GM19023 (cell line): ENCODE measurements at regions not wholly inside any gene's neighbourhood (a gene's known extent, or its start where the extent isn't known, plus 50 kb on each side); places are given as distances from the start of the nearest gene placed in this dataset.
"Not testable (repeated sequence)": the region's sequence is repeated elsewhere in the genome, so short reads cannot be mapped to it uniquely, and the experiment has no call there.

Experiments
- ATAC-seq: cut with Tn5 transposase; IDR thresholded peaks from one replicate; pipeline ENCODE4 v1.9.1; 2021; ENCODE audit warnings: mild to moderate bottlenecking, moderate library complexity; ENCODE audit not compliant: unreplicated experiment

- no peak for ATAC-seq
Observed at GRCh38 chr11:100576718-100577021, 110.4 kb upstream of the ARHGAP42 start.

GRCh38 chr11:100578831-100579311 is 108.2 kb upstream of the ARHGAP42 start:
- ATAC-seq, result no peak

- ATAC-seq, result no peak
Observed at GRCh38 chr11:100581318-100581717, 105.8 kb upstream of the ARHGAP42 start.

GRCh38 chr11:100584201-100584985 is 102.7 kb upstream of the ARHGAP42 start:
- ATAC-seq, result no peak

- ATAC-seq, result no peak
Observed at GRCh38 chr11:100585728-100586127, 101.4 kb upstream of the ARHGAP42 start.

GRCh38 chr11:100586361-100587101 is 100.6 kb upstream of the ARHGAP42 start:
- no peak for ATAC-seq

GRCh38 chr11:100592619-100593260 is 94.3 kb upstream of the ARHGAP42 start:
- ATAC-seq, result no peak

GRCh38 chr11:100593291-100593690 is 93.8 kb upstream of the ARHGAP42 start:
- ATAC-seq, result no peak

- ATAC-seq, result no peak
Observed at GRCh38 chr11:100594320-100594719, 92.8 kb upstream of the ARHGAP42 start.

GRCh38 chr11:100600941-100601340 is 86.1 kb upstream of the ARHGAP42 start:
- no peak for ATAC-seq

- ATAC-seq, result no peak
Observed at GRCh38 chr11:100602716-100603115, 84.4 kb upstream of the ARHGAP42 start.

- ATAC-seq, result not testable (repeated sequence)
Observed at GRCh38 chr11:100607761-100608160, 79.3 kb upstream of the ARHGAP42 start.

GRCh38 chr11:100612766-100613165 is 74.3 kb upstream of the ARHGAP42 start:
- ATAC-seq, result peak; percentile 76

GRCh38 chr11:100618914-100619313 is 68.2 kb upstream of the ARHGAP42 start:
- ATAC-seq, result no peak

GRCh38 chr11:100619484-100619883 is 67.6 kb upstream of the ARHGAP42 start:
- no peak for ATAC-seq

GRCh38 chr11:100622404-100622803 is 64.7 kb upstream of the ARHGAP42 start:
- no peak for ATAC-seq

GRCh38 chr11:100624346-100624745 is 62.7 kb upstream of the ARHGAP42 start:
- no peak for ATAC-seq

GRCh38 chr11:100625041-100625440 is 62.0 kb upstream of the ARHGAP42 start:
- no peak for ATAC-seq

GRCh38 chr11:100629671-100630070 is 57.4 kb upstream of the ARHGAP42 start:
- ATAC-seq, result no peak

- ATAC-seq, result no peak
Observed at GRCh38 chr11:100630898-100631297, 56.2 kb upstream of the ARHGAP42 start.

- ATAC-seq, result no peak
Observed at GRCh38 chr11:100631316-100631715, 55.8 kb upstream of the ARHGAP42 start.

GRCh38 chr11:100632941-100633452 is 54.1 kb upstream of the ARHGAP42 start:
- ATAC-seq, result no peak
